ENCODE measurements at regions not wholly inside any gene's neighbourhood (a gene's known extent, or its start where the extent isn't known, plus 50 kb on each side); places are given as distances from the start of the nearest gene placed in this dataset.

DNA sequence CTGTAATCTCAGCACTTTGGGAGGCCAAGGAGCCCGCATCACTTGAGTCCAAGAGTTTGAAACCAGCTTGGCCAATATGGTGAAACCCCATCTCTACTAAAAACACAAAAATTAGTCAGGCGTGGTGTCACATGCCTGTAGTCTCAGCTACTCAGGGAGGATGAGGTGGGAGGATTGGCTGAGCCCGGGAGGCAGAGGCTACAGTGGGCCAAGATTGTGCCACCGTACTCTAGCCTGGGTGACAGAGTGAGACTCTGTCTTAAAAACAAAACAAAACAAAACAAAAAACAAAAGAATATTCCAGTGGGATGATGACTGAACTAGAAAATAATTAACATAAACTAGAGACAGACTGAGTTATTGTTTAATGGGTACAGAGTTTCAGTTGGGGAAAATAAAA is 81.7 kb upstream of the ABCC4 start:
- TF ChIP-seq ZNF274 (IDR thresholded peaks at IDR 0.05; ENCODE audit: low read depth, low read length), result no peak
- no peak for TF ChIP-seq YY1 (IDR thresholded peaks at IDR 0.05; ENCODE audit: insufficient read depth, insufficient read length)

All from NT2/D1 (cell line).